ENCODE measurements at regions not wholly inside any gene's neighbourhood (a gene's known extent, or its start where the extent isn't known, plus 50 kb on each side); places are given as distances from the start of the nearest gene placed in this dataset.

- Histone ChIP-seq H3F3A (ENCODE audit: insufficient read depth, low read depth) (no peaks in the 10 kb centered on the region), H3K9me2 (ENCODE audit: insufficient read depth) (no peaks in the 10 kb centered on the region), H3K36me3 (ENCODE audit: low read depth) (no peaks in the 10 kb centered on the region), H3K79me2 (ENCODE audit: low read depth) (no peaks in the 10 kb centered on the region), H3K4me3 (no peak overlapping the region), H3K4me2 (no peak overlapping the region), H4K20me1 (ENCODE audit: insufficient read depth) (no peaks in the 10 kb centered on the region), H3K27ac (no peak overlapping the region), H3K27me3 (ENCODE audit: insufficient read depth, low read depth) (no peaks in the 10 kb centered on the region), H3K4me1 (replicated peaks; ENCODE audit: insufficient read depth) (no peaks in the 10 kb centered on the region), H3K9me3 (ENCODE audit: insufficient read depth, low read depth) (no peaks in the 10 kb centered on the region), H2AFZ (no peak overlapping the region)
- DNase-seq: no peak
- BruUV-seq (replicated peaks): no TSS peak
- CTCF ChIA-PET: no interaction called here
- intact Hi-C loops (cut with micrococcal nuclease; ENCODE audit: unreplicated experiment): no loop called here
- TF ChIP-seq, protein P1, sequence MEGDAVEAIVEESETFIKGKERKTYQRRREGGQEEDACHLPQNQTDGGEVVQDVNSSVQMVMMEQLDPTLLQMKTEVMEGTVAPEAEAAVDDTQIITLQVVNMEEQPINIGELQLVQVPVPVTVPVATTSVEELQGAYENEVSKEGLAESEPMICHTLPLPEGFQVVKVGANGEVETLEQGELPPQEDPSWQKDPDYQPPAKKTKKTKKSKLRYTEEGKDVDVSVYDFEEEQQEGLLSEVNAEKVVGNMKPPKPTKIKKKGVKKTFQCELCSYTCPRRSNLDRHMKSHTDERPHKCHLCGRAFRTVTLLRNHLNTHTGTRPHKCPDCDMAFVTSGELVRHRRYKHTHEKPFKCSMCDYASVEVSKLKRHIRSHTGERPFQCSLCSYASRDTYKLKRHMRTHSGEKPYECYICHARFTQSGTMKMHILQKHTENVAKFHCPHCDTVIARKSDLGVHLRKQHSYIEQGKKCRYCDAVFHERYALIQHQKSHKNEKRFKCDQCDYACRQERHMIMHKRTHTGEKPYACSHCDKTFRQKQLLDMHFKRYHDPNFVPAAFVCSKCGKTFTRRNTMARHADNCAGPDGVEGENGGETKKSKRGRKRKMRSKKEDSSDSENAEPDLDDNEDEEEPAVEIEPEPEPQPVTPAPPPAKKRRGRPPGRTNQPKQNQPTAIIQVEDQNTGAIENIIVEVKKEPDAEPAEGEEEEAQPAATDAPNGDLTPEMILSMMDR (conservative IDR thresholded peaks at IDR 0.05): no peak
- TF ChIP-seq EZH2 (IDR thresholded peaks at IDR 0.05; ENCODE audit: low read depth): no peak
- POLR2A ChIA-PET (ENCODE audit: unreplicated experiment): no interaction called here
Observed at GRCh38 chr4:95674521-95674981, 125.8 kb upstream of the UNC5C start.

DNA sequence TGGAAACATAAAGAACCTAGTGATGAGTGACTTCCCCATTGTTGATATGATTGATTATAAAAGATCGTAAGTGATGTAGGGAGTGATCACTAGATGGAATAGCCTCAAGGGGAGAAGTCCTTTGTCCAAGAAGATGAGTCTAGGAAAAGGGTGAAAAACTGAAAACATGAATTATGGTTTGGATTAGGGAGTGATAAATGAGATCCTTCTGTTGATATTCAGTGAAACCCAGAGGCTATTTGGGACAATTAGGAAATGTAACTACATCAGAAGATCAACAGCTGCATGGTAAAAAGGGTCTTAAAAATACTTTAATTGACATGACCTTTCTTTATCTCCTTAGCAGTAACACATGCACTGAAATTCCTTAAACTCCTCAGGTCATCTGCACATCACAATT lies 124.0 kb upstream of the UNC5C start:
- DNase-seq: no peak
- intact Hi-C loops (cut with micrococcal nuclease; ENCODE audit: unreplicated experiment): no loop called here
- H3K36me3 ChIP-seq (ENCODE audit: low read depth): no peaks in the 10 kb centered on the region
- H4K20me1 ChIP-seq (ENCODE audit: insufficient read depth): no peaks in the 10 kb centered on the region
- no peak overlapping the region for H3K4me2 ChIP-seq
- H3K27me3 ChIP-seq (ENCODE audit: insufficient read depth, low read depth): no peaks in the 10 kb centered on the region
- H3K4me3 ChIP-seq: no peak overlapping the region
- H3F3A ChIP-seq (ENCODE audit: insufficient read depth, low read depth): no peaks in the 10 kb centered on the region
- H3K27ac ChIP-seq: no peak overlapping the region
- H2AFZ ChIP-seq: no peak overlapping the region
- BruUV-seq (replicated peaks): no TSS peak
- no peaks in the 10 kb centered on the region for H3K9me3 ChIP-seq (ENCODE audit: insufficient read depth, low read depth)
- no peaks in the 10 kb centered on the region for H3K9me2 ChIP-seq (ENCODE audit: insufficient read depth)
- ChIA-PET CTCF (no interaction called here), POLR2A (ENCODE audit: unreplicated experiment) (no interaction called here)
- TF ChIP-seq, protein P1 (conservative IDR thresholded peaks at IDR 0.05): no peak
- TF ChIP-seq EZH2 (IDR thresholded peaks at IDR 0.05; ENCODE audit: low read depth): no peak
- H3K79me2 ChIP-seq (ENCODE audit: low read depth): no peaks in the 10 kb centered on the region
- H3K4me1 ChIP-seq (replicated peaks; ENCODE audit: insufficient read depth): no peaks in the 10 kb centered on the region

- Histone ChIP-seq H3K79me2 (ENCODE audit: low read depth) (no peaks in the 10 kb centered on the region), H3F3A (ENCODE audit: insufficient read depth, low read depth) (no peaks in the 10 kb centered on the region), H3K4me3 (no peak overlapping the region), H3K4me2 (no peak overlapping the region), H3K27ac (no peak overlapping the region), H3K36me3 (ENCODE audit: low read depth) (no peaks in the 10 kb centered on the region), H3K27me3 (ENCODE audit: insufficient read depth, low read depth) (no peaks in the 10 kb centered on the region), H2AFZ (no peak overlapping the region), H4K20me1 (ENCODE audit: insufficient read depth) (no peaks in the 10 kb centered on the region), H3K9me2 (ENCODE audit: insufficient read depth) (no peaks in the 10 kb centered on the region), H3K4me1 (replicated peaks; ENCODE audit: insufficient read depth) (no peaks in the 10 kb centered on the region), H3K9me3 (ENCODE audit: insufficient read depth, low read depth) (0 out of 2 replicates have a peak, but pooled peaks cover 3% of the 10 kb centered on the region)
- CTCF ChIA-PET: no interaction called here
- no peak for DNase-seq
- intact Hi-C loops (cut with micrococcal nuclease; ENCODE audit: unreplicated experiment): no loop called here
- POLR2A ChIA-PET (ENCODE audit: unreplicated experiment): no interaction called here
- TF ChIP-seq EZH2 (IDR thresholded peaks at IDR 0.05; ENCODE audit: low read depth): no peak
- TF ChIP-seq, protein P1 (conservative IDR thresholded peaks at IDR 0.05): no peak
- no TSS peak for BruUV-seq (replicated peaks)
Observed at GRCh38 chr4:95660719-95661118, 111.9 kb upstream of the UNC5C start.
